Activated CD4-positive, alpha-beta T cell treated with anti-CD3 and anti-CD28 coated beads, Interleukin-2, amount 50 U/mL, for 48 hours (primary cell): ENCODE measurements at regions not wholly inside any gene's neighbourhood (a gene's known extent, or its start where the extent isn't known, plus 50 kb on each side); places are given as distances from the start of the nearest gene placed in this dataset.
A peak's percentile ranks its signal among the peaks of the same experiment; 100 is the strongest.
"Not testable (repeated sequence)": the region's sequence is repeated elsewhere in the genome, so short reads cannot be mapped to it uniquely, and the experiment has no call there.

Experiments
- DNase-seq, 2 experiments: peaks; one replicate each; pipeline ENCODE4 v3.0.0-alpha.2; 2020

GRCh38 chr1:29394521-29395225 is 158.4 kb downstream of the PTPRU start:
- no peak for DNase-seq

GRCh38 chr1:29393451-29393826 is 157.1 kb downstream of the PTPRU start:
- no peak for DNase-seq

- DNase-seq, result no peak
Measured at GRCh38 chr1:29392486-29393450, 156.4 kb downstream of the PTPRU start.

GRCh38 chr1:29392036-29392435 is 155.7 kb downstream of the PTPRU start:
- no peak for DNase-seq

- DNase-seq, result no peak
Measured at GRCh38 chr1:29391362-29391880, 155.1 kb downstream of the PTPRU start.

GRCh38 chr1:29390491-29391361 is 154.4 kb downstream of the PTPRU start:
- no peak for DNase-seq

GRCh38 chr1:29390075-29390474 is 153.8 kb downstream of the PTPRU start:
- no peak for DNase-seq

GRCh38 chr1:29389533-29390041 is 153.3 kb downstream of the PTPRU start:
- no peak for DNase-seq

- DNase-seq, result no peak
Measured at GRCh38 chr1:29388884-29389283, 152.6 kb downstream of the PTPRU start.

GRCh38 chr1:29388170-29388569 is 151.8 kb downstream of the PTPRU start:
- DNase-seq, result no peak

GRCh38 chr1:29387210-29387609 is 150.9 kb downstream of the PTPRU start:
- no peak for DNase-seq

- DNase-seq, result not testable (repeated sequence)
Measured at GRCh38 chr1:29386453-29386852, 150.1 kb downstream of the PTPRU start.

GRCh38 chr1:29385966-29386365 is 149.6 kb downstream of the PTPRU start:
- DNase-seq, result no peak

GRCh38 chr1:29384496-29385015 is 148.2 kb downstream of the PTPRU start:
- DNase-seq, result no peak

- no peak for DNase-seq
Measured at GRCh38 chr1:29383746-29384371, 147.5 kb downstream of the PTPRU start.

- no peak for DNase-seq
Measured at GRCh38 chr1:29382851-29383745, 146.8 kb downstream of the PTPRU start.

- no peak for DNase-seq
Measured at GRCh38 chr1:29381426-29381825, 145.1 kb downstream of the PTPRU start.

GRCh38 chr1:29380532-29380931 is 144.2 kb downstream of the PTPRU start:
- no peak for DNase-seq

- DNase-seq, result peak in 1 of 2 experiments; percentile 12
Measured at GRCh38 chr1:29379443-29380073, 143.2 kb downstream of the PTPRU start.
